BE2C (cell line): ENCODE measurements at regions not wholly inside any gene's neighbourhood (a gene's known extent, or its start where the extent isn't known, plus 50 kb on each side); places are given as distances from the start of the nearest gene placed in this dataset.

Experiments used
- DNase-seq: peaks from one replicate; pipeline ENCODE4 v3.0.0-alpha.2; 2020
- H3K27me3 ChIP-seq: fragments of 250-450 bp; sonication (Bioruptor Pico); 2 replicates; pipeline ENCODE4 v1.5.1; 2020; ENCODE audit warnings: mild to moderate bottlenecking
- H3K36me3 ChIP-seq: fragments of 250-450 bp; sonication (Bioruptor Pico); 2 replicates; pipeline ENCODE4 v1.5.1; 2020; ENCODE audit warnings: mild to moderate bottlenecking
- H3K4me1 ChIP-seq: fragments of 250-450 bp; sonication (Bioruptor Pico); 2 replicates; pipeline ENCODE4 v1.5.1; 2020
- H3K4me3 ChIP-seq: 2 replicates; pipeline ENCODE4 v1.5.1; 2011; ENCODE audit warnings: low read depth, low read length
- H3K9me3 ChIP-seq: fragments of 250-450 bp; sonication (Bioruptor Pico); 2 replicates; pipeline ENCODE4 v1.5.1; 2020
- TF ChIP-seq, protein P1 (sequence below): IDR thresholded peaks from 2 replicates; pipeline ENCODE4 v1.5.1; 2012; ENCODE audit warnings: mild to moderate bottlenecking, low read depth, low read length

DNA sequence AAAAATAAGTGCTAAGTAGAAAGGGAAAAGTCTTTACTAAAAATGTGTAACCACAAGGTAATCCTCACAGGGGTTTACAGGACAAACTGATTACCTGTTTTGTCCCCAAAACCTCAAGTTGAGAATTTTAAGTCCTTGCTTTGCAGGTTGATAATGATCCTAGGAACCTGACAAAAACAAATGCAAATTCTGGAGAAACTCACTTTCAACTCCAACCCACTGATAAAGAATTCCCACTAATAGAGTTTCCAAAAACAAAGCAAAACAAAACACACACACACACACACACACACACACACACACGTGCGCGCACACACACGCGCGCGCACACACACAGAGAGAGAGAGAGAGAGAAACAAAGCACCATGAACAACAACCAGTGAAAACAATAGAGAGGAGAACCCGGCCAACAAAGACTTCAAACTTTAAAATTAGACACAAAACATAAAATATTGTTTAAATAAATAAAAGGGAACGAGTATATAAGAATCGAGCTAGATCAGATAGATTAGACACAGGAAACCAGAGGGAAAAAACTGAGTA lies 187.0 kb upstream of the FOXN3 start:
- Histone ChIP-seq H3K36me3 (no peaks in the 10 kb centered on the region), H3K4me1 (peaks cover 6% of the 10 kb centered on the region), H3K9me3 (no peaks in the 10 kb centered on the region; the same call in 1 of the 2 replicates), H3K4me3 (no peak overlapping the region), H3K27me3 (no peaks in the 10 kb centered on the region)
- DNase-seq = no peak
- TF ChIP-seq, protein P1, sequence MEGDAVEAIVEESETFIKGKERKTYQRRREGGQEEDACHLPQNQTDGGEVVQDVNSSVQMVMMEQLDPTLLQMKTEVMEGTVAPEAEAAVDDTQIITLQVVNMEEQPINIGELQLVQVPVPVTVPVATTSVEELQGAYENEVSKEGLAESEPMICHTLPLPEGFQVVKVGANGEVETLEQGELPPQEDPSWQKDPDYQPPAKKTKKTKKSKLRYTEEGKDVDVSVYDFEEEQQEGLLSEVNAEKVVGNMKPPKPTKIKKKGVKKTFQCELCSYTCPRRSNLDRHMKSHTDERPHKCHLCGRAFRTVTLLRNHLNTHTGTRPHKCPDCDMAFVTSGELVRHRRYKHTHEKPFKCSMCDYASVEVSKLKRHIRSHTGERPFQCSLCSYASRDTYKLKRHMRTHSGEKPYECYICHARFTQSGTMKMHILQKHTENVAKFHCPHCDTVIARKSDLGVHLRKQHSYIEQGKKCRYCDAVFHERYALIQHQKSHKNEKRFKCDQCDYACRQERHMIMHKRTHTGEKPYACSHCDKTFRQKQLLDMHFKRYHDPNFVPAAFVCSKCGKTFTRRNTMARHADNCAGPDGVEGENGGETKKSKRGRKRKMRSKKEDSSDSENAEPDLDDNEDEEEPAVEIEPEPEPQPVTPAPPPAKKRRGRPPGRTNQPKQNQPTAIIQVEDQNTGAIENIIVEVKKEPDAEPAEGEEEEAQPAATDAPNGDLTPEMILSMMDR = no peak

DNA sequence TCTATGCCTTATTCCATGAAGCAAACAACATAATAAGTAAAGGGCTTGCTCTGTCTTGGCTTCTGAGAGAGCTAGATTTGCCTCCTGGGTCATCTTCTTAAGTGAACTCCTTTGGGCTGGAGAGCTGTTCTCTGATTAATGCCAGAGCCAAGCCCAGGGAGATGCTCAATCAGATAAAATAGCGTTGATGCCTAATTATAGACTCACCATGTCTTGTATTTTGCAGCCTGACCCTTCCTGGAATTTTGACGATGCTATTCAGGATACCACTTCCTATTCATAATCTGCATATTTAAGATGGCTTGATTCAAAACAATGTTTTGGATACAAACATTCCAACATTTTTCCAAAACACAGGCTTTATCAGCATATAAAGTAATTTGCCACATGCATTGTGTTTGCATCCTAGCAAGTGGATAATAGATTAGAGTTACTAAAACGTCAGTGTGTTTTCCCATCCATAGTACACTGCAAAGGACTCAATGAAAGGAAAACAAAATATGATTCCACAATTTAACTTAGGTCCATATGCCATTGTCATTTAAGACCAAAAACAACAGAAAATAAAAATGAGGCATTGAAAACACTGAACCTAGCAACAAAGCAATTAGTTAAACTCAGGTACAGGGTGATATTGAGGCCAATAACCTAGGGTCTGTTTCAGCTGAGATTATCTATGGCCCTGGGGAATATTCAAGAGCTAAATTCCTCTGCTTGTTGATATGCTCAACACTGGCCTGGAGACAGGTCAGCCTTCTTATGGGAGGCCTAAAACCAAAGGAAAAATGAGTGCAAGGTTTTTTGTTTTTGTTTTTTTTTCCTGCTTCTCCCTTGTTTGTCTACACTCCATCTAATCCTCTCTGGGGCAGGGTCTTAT lies 184.2 kb upstream of the FOXN3 start:
- TF ChIP-seq, protein P1 = no peak
- no peak for DNase-seq

DNA sequence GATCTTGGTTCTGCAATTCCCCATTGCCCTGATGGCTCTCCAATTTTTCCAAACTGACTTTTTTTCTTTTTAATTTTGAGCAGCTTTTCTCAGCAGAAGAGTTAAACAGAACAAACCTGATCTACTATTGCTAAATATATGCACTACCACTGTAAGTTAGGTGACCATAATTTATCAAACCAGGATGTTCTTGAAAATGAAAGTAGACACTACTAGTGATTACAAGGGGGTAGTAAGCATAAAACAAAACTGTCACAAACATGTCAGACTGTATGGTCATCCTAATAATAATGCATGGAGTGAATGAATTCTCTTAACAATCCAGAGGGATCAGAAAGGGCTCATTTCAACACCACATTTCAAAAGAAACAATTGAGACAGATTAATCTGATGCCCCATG lies 183.0 kb upstream of the FOXN3 start:
- Histone ChIP-seq H3K9me3 (no peaks in the 10 kb centered on the region), H3K27me3 (no peaks in the 10 kb centered on the region), H3K36me3 (no peaks in the 10 kb centered on the region), H3K4me1 (peaks cover 6% of the 10 kb centered on the region), H3K4me3 (no peak overlapping the region)
- TF ChIP-seq, protein P1 = no peak
- no peak for DNase-seq

More for the DNA sequence above, 184.2 kb upstream of the FOXN3 start:
- no peaks in the 10 kb centered on the region for H3K36me3 ChIP-seq
- H3K4me3 ChIP-seq = no peak overlapping the region
- no peaks in the 10 kb centered on the region for H3K27me3 ChIP-seq
- H3K9me3 ChIP-seq = no peaks in the 10 kb centered on the region
- H3K4me1 ChIP-seq = peaks cover 6% of the 10 kb centered on the region

- TF ChIP-seq, protein P1 = no peak
These were observed 181.6 kb upstream of the FOXN3 start for GRCh38 chr14:89598548-89599186.

GRCh38 chr14:89592961-89593360 lies 175.9 kb upstream of the FOXN3 start:
- no peak for DNase-seq
- peaks cover 3% of the 10 kb centered on the region; the same call in 1 of the 2 replicates for H3K9me3 ChIP-seq
- H3K4me3 ChIP-seq = no peak overlapping the region
- TF ChIP-seq, protein P1 = no peak
- H3K36me3 ChIP-seq = no peaks in the 10 kb centered on the region
- H3K27me3 ChIP-seq = no peaks in the 10 kb centered on the region
- H3K4me1 ChIP-seq = no peaks in the 10 kb centered on the region

More at GRCh38 chr14:89598548-89599186, 181.6 kb upstream of the FOXN3 start:
- Histone ChIP-seq H3K27me3 (no peaks in the 10 kb centered on the region), H3K36me3 (no peaks in the 10 kb centered on the region), H3K4me1 (peaks cover 6% of the 10 kb centered on the region), H3K4me3 (no peak overlapping the region), H3K9me3 (no peaks in the 10 kb centered on the region)
- no peak for DNase-seq
